Naive thymus-derived CD4-positive, alpha-beta T cell (primary cell): ENCODE measurements at regions not wholly inside any gene's neighbourhood (a gene's known extent, or its start where the extent isn't known, plus 50 kb on each side); places are given as distances from the start of the nearest gene placed in this dataset.

Experiments
- ATAC-seq: fragments of 150-1000 bp; cut with Tn5 transposase; 2 replicates; pipeline ENCODE4 v1.10.0; 2021; ENCODE audit warnings: mild to moderate bottlenecking, moderate library complexity
- CTCF ChIA-PET: fragments of 350-600 bp; sonication (Branson Sonifier 250); formaldehyde crosslinking; loops from one replicate; lab custom pipeline; 2021; ENCODE audit warnings: antibody characterized with exemption; lab: Charles Lee
- POLR2A ChIA-PET: fragments of 350-600 bp; sonication (Branson Sonifier 250); formaldehyde crosslinking; loops from one replicate; lab custom pipeline; 2021; ENCODE audit warnings: antibody characterized with exemption, inconsistent platforms; lab: Charles Lee
- DNase-seq, 9 donors: peaks; one replicate each; pipeline versions ENCODE4 v3.0.0 to v3.0.0-alpha.2; 2020 to 2022; ENCODE audit warnings: mixed read lengths in 1 of 9
- H3K27ac ChIP-seq: one replicate; pipeline ENCODE4 v1.7.0; 2013; ENCODE audit warnings: mild to moderate bottlenecking, low read depth, low read length, moderate library complexity
- H3K27me3 ChIP-seq, 2 donors: one replicate each; pipeline ENCODE4 v1.7.0; 2013; ENCODE audit warnings: low read length in 2 of 2, mild to moderate bottlenecking in 2 of 2, moderate library complexity in 2 of 2; ENCODE audit not compliant: control insufficient read depth in 2 of 2, insufficient read depth in 2 of 2
- H3K36me3 ChIP-seq, 3 experiments: 1 replicate in 2 of 3; 2 replicates in 1 of 3; pipeline ENCODE4 v1.7.0; 2013; ENCODE audit warnings: low read length in 3 of 3, mild to moderate bottlenecking in 3 of 3, moderate library complexity in 1 of 3; ENCODE audit not compliant: insufficient read depth in 3 of 3, control insufficient read depth in 2 of 3
- H3K4me1 ChIP-seq, 2 donors: one replicate each; pipeline ENCODE4 v1.7.0; 2013; ENCODE audit warnings: low read length in 2 of 2, mild to moderate bottlenecking in 2 of 2, moderate library complexity in 1 of 2; ENCODE audit not compliant: control insufficient read depth in 2 of 2, insufficient read depth in 2 of 2
- H3K4me3 ChIP-seq: 2 replicates; pipeline ENCODE4 v1.7.0; 2013; ENCODE audit warnings: mild to moderate bottlenecking, low read length
- H3K9me3 ChIP-seq, 3 experiments: 1 replicate in 2 of 3; 2 replicates in 1 of 3; pipeline ENCODE4 v1.7.0; 2013; ENCODE audit warnings: low read length in 3 of 3; ENCODE audit not compliant: control insufficient read depth in 2 of 3
- H3K27ac Mint-ChIP-seq, 9 donors: one replicate each; pipeline ENCODE4 v1.8.0; 2020 to 2022; ENCODE audit warnings: mixed read lengths in 9 of 9, mild to moderate bottlenecking in 8 of 9, moderate library complexity in 5 of 9, inconsistent platforms in 2 of 9
- H3K27me3 Mint-ChIP-seq, 5 donors: one replicate each; pipeline ENCODE4 v1.8.0; 2021 to 2022; ENCODE audit warnings: mixed read lengths in 5 of 5, mild to moderate bottlenecking in 1 of 5
- H3K36me3 Mint-ChIP-seq, 5 donors: one replicate each; pipeline ENCODE4 v1.8.0; 2020 to 2022; ENCODE audit warnings: mixed read lengths in 5 of 5, mild to moderate bottlenecking in 3 of 5, inconsistent platforms in 1 of 5
- H3K4me1 Mint-ChIP-seq, 7 donors: one replicate each; pipeline ENCODE4 v1.8.0; 2020 to 2022; ENCODE audit warnings: mixed read lengths in 7 of 7, mild to moderate bottlenecking in 3 of 7, inconsistent platforms in 1 of 7
- H3K4me3 Mint-ChIP-seq, 10 donors: one replicate each; pipeline ENCODE4 v1.8.0; 2020 to 2022; ENCODE audit warnings: mild to moderate bottlenecking in 10 of 10, mixed read lengths in 10 of 10, moderate library complexity in 6 of 10, inconsistent platforms in 2 of 10
- H3K9me3 Mint-ChIP-seq, 11 donors: one replicate each; pipeline ENCODE4 v1.8.0; 2020 to 2022; ENCODE audit warnings: mixed read lengths in 11 of 11, mild to moderate bottlenecking in 4 of 11, inconsistent platforms in 1 of 11, moderate library complexity in 1 of 11
- intact Hi-C, 2 donors: fragments of 100-400 bp; cut with micrococcal nuclease; formaldehyde crosslinking; loops; one replicate each; pipeline ENCODE4 v1.15.1; 2023

- intact Hi-C loops, result no loop called here
Measured at GRCh38 chr1:195763146-195763906, 844.9 kb downstream of the KCNT2 start.

GRCh38 chr1:195761104-195761503, 847.1 kb downstream of the KCNT2 start:
- POLR2A ChIA-PET, result no interaction called here
- intact Hi-C loops, result no loop called here
- H3K4me3 ChIP-seq, result no peak overlapping the region
- H3K36me3 ChIP-seq, result no peaks in the 10 kb centered on the region
- ATAC-seq (no peak), DNase-seq (no peak)
- Mint-ChIP-seq H3K9me3 (peaks cover 0 to 4% (median 0%) of the 10 kb centered on the region in 11 donors), H3K4me3 (no peak overlapping the region), H3K4me1 (no peaks in the 10 kb centered on the region), H3K36me3 (no peaks in the 10 kb centered on the region), H3K27ac (no peak overlapping the region), H3K27me3 (no peaks in the 10 kb centered on the region)
- H3K27ac ChIP-seq, result no peak overlapping the region
- H3K27me3 ChIP-seq, result no peaks in the 10 kb centered on the region
- CTCF ChIA-PET, result no interaction called here
- H3K4me1 ChIP-seq, result no peaks in the 10 kb centered on the region
- no peaks in the 10 kb centered on the region for H3K9me3 ChIP-seq

More at GRCh38 chr1:195763146-195763906, 844.9 kb downstream of the KCNT2 start:
- Histone ChIP-seq H3K4me3 (no peak overlapping the region), H3K36me3 (no peaks in the 10 kb centered on the region), H3K27ac (no peak overlapping the region), H3K9me3 (no peaks in the 10 kb centered on the region), H3K27me3 (no peaks in the 10 kb centered on the region), H3K4me1 (no peaks in the 10 kb centered on the region)
- CTCF ChIA-PET, result no interaction called here
- DNase-seq, result no peak
- no peak overlapping the region for H3K4me3 Mint-ChIP-seq
- POLR2A ChIA-PET, result no interaction called here
- H3K27ac Mint-ChIP-seq, result no peak overlapping the region
- no peaks in the 10 kb centered on the region for H3K4me1 Mint-ChIP-seq
- no peaks in the 10 kb centered on the region for H3K36me3 Mint-ChIP-seq
- no peaks in the 10 kb centered on the region for H3K27me3 Mint-ChIP-seq
- H3K9me3 Mint-ChIP-seq, result peaks cover 0 to 4% (median 0%) of the 10 kb centered on the region in 11 donors
- ATAC-seq, result no peak

- peaks cover 0 to 4% (median 0%) of the 10 kb centered on the region in 11 donors for H3K9me3 Mint-ChIP-seq
- ATAC-seq (no peak), DNase-seq (no peak)
- Histone ChIP-seq H3K9me3 (no peaks in the 10 kb centered on the region), H3K4me3 (no peak overlapping the region), H3K36me3 (no peaks in the 10 kb centered on the region), H3K27ac (no peak overlapping the region), H3K4me1 (no peaks in the 10 kb centered on the region), H3K27me3 (no peaks in the 10 kb centered on the region)
- no peak overlapping the region for H3K27ac Mint-ChIP-seq
- POLR2A ChIA-PET, result no interaction called here
- no peaks in the 10 kb centered on the region for H3K36me3 Mint-ChIP-seq
- no peaks in the 10 kb centered on the region for H3K27me3 Mint-ChIP-seq
- CTCF ChIA-PET, result no interaction called here
- H3K4me1 Mint-ChIP-seq, result no peaks in the 10 kb centered on the region
- H3K4me3 Mint-ChIP-seq, result no peak overlapping the region
- intact Hi-C loops, result no loop called here
Measured at GRCh38 chr1:195756109-195756508, 852.1 kb downstream of the KCNT2 start.

GRCh38 chr1:195754874-195755273, 853.4 kb downstream of the KCNT2 start:
- Mint-ChIP-seq H3K4me3 (no peak overlapping the region), H3K4me1 (no peaks in the 10 kb centered on the region), H3K36me3 (no peaks in the 10 kb centered on the region), H3K27ac (no peak overlapping the region), H3K9me3 (peaks cover 0 to 5% (median 0%) of the 10 kb centered on the region in 11 donors), H3K27me3 (no peaks in the 10 kb centered on the region)
- Histone ChIP-seq H3K36me3 (no peaks in the 10 kb centered on the region), H3K4me1 (no peaks in the 10 kb centered on the region), H3K9me3 (no peaks in the 10 kb centered on the region), H3K4me3 (no peak overlapping the region), H3K27me3 (no peaks in the 10 kb centered on the region), H3K27ac (no peak overlapping the region)
- CTCF ChIA-PET, result no interaction called here
- intact Hi-C loops, result no loop called here
- POLR2A ChIA-PET, result no interaction called here
- no peak for ATAC-seq
- DNase-seq, result no peak

GRCh38 chr1:195754303-195754702, 853.9 kb downstream of the KCNT2 start:
- no peak overlapping the region for H3K27ac Mint-ChIP-seq
- CTCF ChIA-PET, result no interaction called here
- no peak overlapping the region for H3K27ac ChIP-seq
- H3K4me3 Mint-ChIP-seq, result no peak overlapping the region
- H3K36me3 ChIP-seq, result no peaks in the 10 kb centered on the region
- no peak overlapping the region for H3K4me3 ChIP-seq
- H3K9me3 ChIP-seq, result no peaks in the 10 kb centered on the region
- no peak for ATAC-seq
- H3K4me1 Mint-ChIP-seq, result no peaks in the 10 kb centered on the region
- peaks cover 0 to 6% (median 0%) of the 10 kb centered on the region in 11 donors for H3K9me3 Mint-ChIP-seq
- no peaks in the 10 kb centered on the region for H3K4me1 ChIP-seq
- H3K36me3 Mint-ChIP-seq, result no peaks in the 10 kb centered on the region
- no peaks in the 10 kb centered on the region for H3K27me3 ChIP-seq
- POLR2A ChIA-PET, result no interaction called here
- intact Hi-C loops, result no loop called here
- DNase-seq, result no peak
- no peaks in the 10 kb centered on the region for H3K27me3 Mint-ChIP-seq

- Histone ChIP-seq H3K9me3 (no peaks in the 10 kb centered on the region), H3K4me3 (no peak overlapping the region), H3K36me3 (no peaks in the 10 kb centered on the region), H3K4me1 (no peaks in the 10 kb centered on the region), H3K27me3 (no peaks in the 10 kb centered on the region), H3K27ac (no peak overlapping the region)
- Mint-ChIP-seq H3K4me3 (no peak overlapping the region), H3K4me1 (no peaks in the 10 kb centered on the region), H3K36me3 (no peaks in the 10 kb centered on the region), H3K27me3 (no peaks in the 10 kb centered on the region), H3K9me3 (peaks cover 0 to 6% (median 0%) of the 10 kb centered on the region in 11 donors), H3K27ac (no peak overlapping the region)
- ChIA-PET POLR2A (no interaction called here), CTCF (no interaction called here)
- intact Hi-C loops, result no loop called here
- DNase-seq (no peak), ATAC-seq (no peak)
Measured at GRCh38 chr1:195748969-195749368, 859.3 kb downstream of the KCNT2 start.
